ENCODE measurements at regions not wholly inside any gene's neighbourhood (a gene's known extent, or its start where the extent isn't known, plus 50 kb on each side); places are given as distances from the start of the nearest gene placed in this dataset.

- TF ChIP-seq HMGXB4 (CRISPR knock-in tag; IDR thresholded peaks at IDR 0.05) (peak; percentile 89), ERG (CRISPR knock-in tag; IDR thresholded peaks at IDR 0.05) (no peak), AR (CRISPR knock-in tag; IDR thresholded peaks at IDR 0.05) (no peak), ATF2 (CRISPR knock-in tag; IDR thresholded peaks at IDR 0.05; ENCODE audit: borderline replicate concordance, low read depth) (no peak), ZNF121 (CRISPR knock-in tag; IDR thresholded peaks at IDR 0.05) (0 out of 2 replicates have a peak, but pooled peaks have one; percentile 25), ZNF263 (CRISPR knock-in tag; IDR thresholded peaks at IDR 0.05; ENCODE audit: low read depth) (0 out of 2 replicates have a peak, but pooled peaks have one; percentile 44), GTF2I (CRISPR knock-in tag; conservative IDR thresholded peaks at IDR 0.05) (no peak), NR1H2 (CRISPR knock-in tag; IDR thresholded peaks at IDR 0.05) (no peak), ETV6 (CRISPR knock-in tag; IDR thresholded peaks at IDR 0.05) (0 out of 2 replicates have a peak, but pooled peaks have one; percentile 51), ZMAT4 (CRISPR knock-in tag; IDR thresholded peaks at IDR 0.05) (no peak), CREM (CRISPR knock-in tag; IDR thresholded peaks at IDR 0.05) (no peak), ELF4 (CRISPR knock-in tag; IDR thresholded peaks at IDR 0.05; ENCODE audit: low read depth) (no peak), ZNF512 (CRISPR knock-in tag; IDR thresholded peaks at IDR 0.05; ENCODE audit: borderline replicate concordance) (0 out of 2 replicates have a peak, but pooled peaks have one; percentile 39), OVOL2 (CRISPR knock-in tag; IDR thresholded peaks at IDR 0.05; ENCODE audit: borderline replicate concordance) (no peak), FOXK1 (CRISPR knock-in tag; IDR thresholded peaks at IDR 0.05) (peak; percentile 45; the same call in 1 of the 2 replicates), NR3C1 (CRISPR knock-in tag; conservative IDR thresholded peaks at IDR 0.05; ENCODE audit: low read depth) (no peak), ATF6 (CRISPR knock-in tag; IDR thresholded peaks at IDR 0.05) (no peak), NFE2L1 (CRISPR knock-in tag; IDR thresholded peaks at IDR 0.05) (no peak), SP1 (CRISPR knock-in tag; conservative IDR thresholded peaks at IDR 0.05) (0 out of 2 replicates have a peak, but pooled peaks have one; percentile 48), PRDM15 (CRISPR knock-in tag; IDR thresholded peaks at IDR 0.05) (no peak), FOXJ3 (CRISPR knock-in tag; IDR thresholded peaks at IDR 0.05; ENCODE audit: borderline replicate concordance) (no peak), ZBTB21 (CRISPR knock-in tag; IDR thresholded peaks at IDR 0.05; ENCODE audit: borderline replicate concordance) (0 out of 2 replicates have a peak, but pooled peaks have one; percentile 24), NFATC4 (CRISPR knock-in tag; IDR thresholded peaks at IDR 0.05) (no peak)
Observed at GRCh38 chr12:125330645-125331341, 265.6 kb downstream of the AACS start (continued).
